GM23248 (cell line): ENCODE measurements at regions not wholly inside any gene's neighbourhood (a gene's known extent, or its start where the extent isn't known, plus 50 kb on each side); places are given as distances from the start of the nearest gene placed in this dataset.

Experiments
- EZH2 ChIP-seq: fragments of 200-600 bp; sonication (generic); IDR thresholded peaks from 2 replicates; pipeline ENCODE4 v1.6.1; 2018; ENCODE audit warnings: antibody characterized with exemption, mild to moderate bottlenecking; ENCODE audit not compliant: insufficient read depth, poor library complexity, severe bottlenecking
- EZH2phosphoT487 ChIP-seq: fragments of 200-600 bp; sonication (generic); IDR thresholded peaks from 2 replicates; pipeline ENCODE4 v1.6.1; 2018; ENCODE audit warnings: antibody characterized with exemption, moderate library complexity, mild to moderate bottlenecking, low read depth; ENCODE audit not compliant: insufficient read depth

DNA sequence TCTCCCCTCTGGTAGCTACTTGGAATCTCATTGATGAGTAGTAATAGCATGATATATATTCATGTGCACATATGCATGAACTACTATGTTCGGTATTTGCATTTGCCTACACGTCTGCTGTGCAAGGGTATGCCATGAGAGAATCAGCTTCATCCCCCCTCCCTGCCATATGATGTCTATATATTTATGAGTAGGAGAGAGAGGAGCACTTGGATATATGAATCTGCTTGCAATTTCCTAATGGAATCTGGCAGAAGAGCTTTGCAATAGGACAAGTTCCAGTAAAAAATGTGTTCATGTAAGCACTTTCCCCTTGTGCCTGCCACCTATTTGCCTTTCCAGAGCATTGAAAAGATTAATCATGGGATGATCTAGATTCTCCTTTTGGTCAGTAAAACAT, 76.2 kb upstream of the BACH2 start:
- TF ChIP-seq EZH2phosphoT487 (no peak), EZH2 (no peak)
